A673 (cell line): ENCODE measurements at regions not wholly inside any gene's neighbourhood (a gene's known extent, or its start where the extent isn't known, plus 50 kb on each side); places are given as distances from the start of the nearest gene placed in this dataset.

Source experiments
- BruUV-seq: library from RNA; stranded (reverse); fragments of 400-500 nt; replicated peaks from 2 replicates; lab custom pipeline; 2021; lab: Mats Ljungman, UMichigan
- CTCF ChIA-PET: fragments of 300-600 bp; sonication (Branson Sonifier 250); formaldehyde crosslinking; loops from one replicate; lab custom pipeline; 2022; ENCODE audit warnings: antibody characterized with exemption; lab: Charles Lee
- POLR2A ChIA-PET: fragments of 300-600 bp; sonication (Branson Sonifier 250); formaldehyde crosslinking; loops from one replicate; lab custom pipeline; 2022; ENCODE audit warnings: antibody characterized with exemption; ENCODE audit not compliant: low non-redundant PET; lab: Charles Lee
- DNase-seq: peaks from one replicate; pipeline ENCODE4 v3.0.0-alpha.2; 2015; ENCODE audit warnings: low spot score
- H3K27ac ChIP-seq: fragments of 200-600 bp; sonication (generic); 2 replicates; pipeline ENCODE4 v1.5.1; 2016; ENCODE audit warnings: mixed run types, low read depth, mild to moderate bottlenecking, mixed read lengths, antibody characterized with exemption, low read length; ENCODE audit not compliant: poor library complexity, severe bottlenecking
- H3K27me3 ChIP-seq: fragments of 200-600 bp; sonication (generic); replicated peaks from 2 replicates; pipeline ENCODE4 v1.6.1; 2017; ENCODE audit warnings: mixed run types, low read depth, mild to moderate bottlenecking, mixed read lengths, antibody characterized with exemption, low read length; ENCODE audit not compliant: insufficient read depth, poor library complexity
- H3K36me3 ChIP-seq: fragments of 200-600 bp; sonication (generic); 2 replicates; pipeline ENCODE4 v1.6.1; 2016; ENCODE audit warnings: mixed run types, mild to moderate bottlenecking, mixed read lengths, antibody characterized with exemption, low read length; ENCODE audit not compliant: insufficient read depth, poor library complexity, severe bottlenecking
- H3K4me1 ChIP-seq: fragments of 200-600 bp; sonication (generic); 2 replicates; pipeline ENCODE4 v1.6.1; 2017; ENCODE audit warnings: mixed run types, mild to moderate bottlenecking, mixed read lengths, antibody characterized with exemption, low read length; ENCODE audit not compliant: insufficient read depth, poor library complexity, severe bottlenecking
- H3K4me3 ChIP-seq: fragments of 200-600 bp; sonication (generic); 2 replicates; pipeline ENCODE4 v1.5.1; 2016; ENCODE audit warnings: low read depth, mixed run types, mild to moderate bottlenecking, mixed read lengths, low read length; ENCODE audit not compliant: poor library complexity, severe bottlenecking
- H3K9me3 ChIP-seq: fragments of 200-600 bp; sonication (generic); 2 replicates; pipeline ENCODE4 v1.6.1; 2016; ENCODE audit warnings: mixed run types, low read depth, mild to moderate bottlenecking, mixed read lengths, antibody characterized with exemption, low read length; ENCODE audit not compliant: poor library complexity, severe bottlenecking
- EZH2 ChIP-seq: fragments of 200-600 bp; sonication (generic); IDR thresholded peaks from 2 replicates; pipeline ENCODE4 v1.6.1; 2017; ENCODE audit warnings: borderline replicate concordance, low read depth, mild to moderate bottlenecking, mixed read lengths, antibody characterized with exemption, low read length; ENCODE audit not compliant: poor library complexity, severe bottlenecking
- intact Hi-C: fragments of 100-400 bp; cut with micrococcal nuclease; formaldehyde crosslinking; loops from one replicate; pipeline ENCODE4 v1.10.0; 2022; ENCODE audit not compliant: unreplicated experiment
- TF ChIP-seq, protein P1 (sequence below): fragments of 300-800, 200-600 bp; sonication (generic); conservative IDR thresholded peaks from 2 replicates; pipeline ENCODE4 v1.5.1; 2017; ENCODE audit warnings: low read depth, mild to moderate bottlenecking, antibody characterized with exemption, low read length, moderate library complexity, mixed read lengths

GRCh38 chr20:11311659-11312224 lies 606.0 kb upstream of the BTBD3 start:
- H3K4me1 ChIP-seq = no peaks in the 10 kb centered on the region
- TF ChIP-seq, protein P1, sequence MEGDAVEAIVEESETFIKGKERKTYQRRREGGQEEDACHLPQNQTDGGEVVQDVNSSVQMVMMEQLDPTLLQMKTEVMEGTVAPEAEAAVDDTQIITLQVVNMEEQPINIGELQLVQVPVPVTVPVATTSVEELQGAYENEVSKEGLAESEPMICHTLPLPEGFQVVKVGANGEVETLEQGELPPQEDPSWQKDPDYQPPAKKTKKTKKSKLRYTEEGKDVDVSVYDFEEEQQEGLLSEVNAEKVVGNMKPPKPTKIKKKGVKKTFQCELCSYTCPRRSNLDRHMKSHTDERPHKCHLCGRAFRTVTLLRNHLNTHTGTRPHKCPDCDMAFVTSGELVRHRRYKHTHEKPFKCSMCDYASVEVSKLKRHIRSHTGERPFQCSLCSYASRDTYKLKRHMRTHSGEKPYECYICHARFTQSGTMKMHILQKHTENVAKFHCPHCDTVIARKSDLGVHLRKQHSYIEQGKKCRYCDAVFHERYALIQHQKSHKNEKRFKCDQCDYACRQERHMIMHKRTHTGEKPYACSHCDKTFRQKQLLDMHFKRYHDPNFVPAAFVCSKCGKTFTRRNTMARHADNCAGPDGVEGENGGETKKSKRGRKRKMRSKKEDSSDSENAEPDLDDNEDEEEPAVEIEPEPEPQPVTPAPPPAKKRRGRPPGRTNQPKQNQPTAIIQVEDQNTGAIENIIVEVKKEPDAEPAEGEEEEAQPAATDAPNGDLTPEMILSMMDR = no peak
- no peak for TF ChIP-seq EZH2
- POLR2A ChIA-PET = no interaction called here
- no peak overlapping the region for H3K4me3 ChIP-seq
- no peak overlapping the region for H3K27ac ChIP-seq
- H3K36me3 ChIP-seq = no peaks in the 10 kb centered on the region
- H3K9me3 ChIP-seq = no peaks in the 10 kb centered on the region
- CTCF ChIA-PET = no interaction called here
- BruUV-seq = no TSS peak
- DNase-seq = no peak
- intact Hi-C loops = no loop called here
- no peaks in the 10 kb centered on the region for H3K27me3 ChIP-seq

- POLR2A ChIA-PET = no interaction called here
- no TSS peak for BruUV-seq
- H3K4me1 ChIP-seq = no peaks in the 10 kb centered on the region
Observed at GRCh38 chr20:11315525-11315924, 602.2 kb upstream of the BTBD3 start.

GRCh38 chr20:11316244-11316643 lies 601.4 kb upstream of the BTBD3 start:
- BruUV-seq = no TSS peak
- no peak for DNase-seq
- Histone ChIP-seq H3K4me1 (no peaks in the 10 kb centered on the region), H3K36me3 (no peaks in the 10 kb centered on the region), H3K4me3 (no peak overlapping the region), H3K27ac (no peak overlapping the region), H3K27me3 (no peaks in the 10 kb centered on the region), H3K9me3 (peaks cover under 1% of the 10 kb centered on the region)
- intact Hi-C loops = no loop called here
- ChIA-PET POLR2A (interaction anchor here (0.5 kb wide), 1 partner anchor 22 kb away, joined by 4 read pairs; no protein-coding TSS in a partner anchor), CTCF (no interaction called here)
- TF ChIP-seq, protein P1 = no peak
- no peak for TF ChIP-seq EZH2

More at GRCh38 chr20:11315525-11315924, 602.2 kb upstream of the BTBD3 start:
- no peaks in the 10 kb centered on the region for H3K27me3 ChIP-seq
- intact Hi-C loops = no loop called here
- no peak overlapping the region for H3K27ac ChIP-seq
- TF ChIP-seq, protein P1 = no peak
- TF ChIP-seq EZH2 = no peak
- no peaks in the 10 kb centered on the region for H3K36me3 ChIP-seq
- H3K9me3 ChIP-seq = no peaks in the 10 kb centered on the region
- CTCF ChIA-PET = no interaction called here
- no peak overlapping the region for H3K4me3 ChIP-seq
- no peak for DNase-seq
